Subcutaneous abdominal adipose tissue (tissue), 5 donors: ENCODE measurements at regions not wholly inside any gene's neighbourhood (a gene's known extent, or its start where the extent isn't known, plus 50 kb on each side); places are given as distances from the start of the nearest gene placed in this dataset.

ENCODE experiments used
- H3K27ac ChIP-seq: one replicate; pipeline ENCODE4 v1.7.0; 2013; ENCODE audit warnings: low read depth, mild to moderate bottlenecking, inconsistent platforms, low read length, moderate library complexity
- H3K27me3 ChIP-seq, 5 donors: one replicate each; pipeline ENCODE4 v1.7.0; 2013; ENCODE audit warnings: low read length in 5 of 5, inconsistent platforms in 1 of 5; ENCODE audit not compliant: control insufficient read depth in 5 of 5, insufficient read depth in 4 of 5
- H3K36me3 ChIP-seq, 5 donors: one replicate each; pipeline ENCODE4 v1.7.0; 2013; ENCODE audit warnings: low read length in 5 of 5; ENCODE audit not compliant: control insufficient read depth in 5 of 5, insufficient read depth in 5 of 5
- H3K4me1 ChIP-seq, 5 donors: one replicate each; pipeline ENCODE4 v1.7.0; 2013; ENCODE audit warnings: low read length in 5 of 5, mild to moderate bottlenecking in 3 of 5, moderate library complexity in 1 of 5; ENCODE audit not compliant: control insufficient read depth in 5 of 5, insufficient read depth in 5 of 5
- H3K4me3 ChIP-seq, 5 donors: one replicate each; pipeline ENCODE4 v1.7.0; 2013; ENCODE audit warnings: low read length in 5 of 5, low read depth in 1 of 5
- H3K9ac ChIP-seq, 5 donors: one replicate each; pipeline ENCODE4 v1.7.0; 2013; ENCODE audit warnings: low read length in 5 of 5, mild to moderate bottlenecking in 4 of 5, moderate library complexity in 3 of 5
- H3K9me3 ChIP-seq, 5 donors: one replicate each; pipeline ENCODE4 v1.7.0; 2013; ENCODE audit warnings: low read length in 5 of 5; ENCODE audit not compliant: control insufficient read depth in 5 of 5
- donor health status: healthy.
- donor health status: healthy.
- donor health status: healthy.
- donor health status: healthy.
- donor health status: healthy.

- Histone ChIP-seq H3K27me3 (no peaks in the 10 kb centered on the region), H3K36me3 (no peaks in the 10 kb centered on the region), H3K4me3 (no peak overlapping the region), H3K27ac (no peak overlapping the region), H3K9ac (no peak overlapping the region), H3K9me3 (no peaks in the 10 kb centered on the region), H3K4me1 (peaks cover 0 to 12% (median 7%) of the 10 kb centered on the region in 5 donors)
These were observed 313.6 kb upstream of the NPVF start for GRCh38 chr7:25541877-25542276.

GRCh38 chr7:25543210-25543609 is 314.9 kb upstream of the NPVF start:
- H3K9ac ChIP-seq: no peak overlapping the region

GRCh38 chr7:25543798-25544197 is 315.5 kb upstream of the NPVF start:
- H3K4me3 ChIP-seq: no peak overlapping the region
- H3K4me1 ChIP-seq: peaks cover 0 to 12% (median 7%) of the 10 kb centered on the region in 5 donors
- H3K36me3 ChIP-seq: no peaks in the 10 kb centered on the region
- no peaks in the 10 kb centered on the region for H3K27me3 ChIP-seq
- H3K9ac ChIP-seq: no peak overlapping the region
- no peaks in the 10 kb centered on the region for H3K9me3 ChIP-seq
- no peak overlapping the region for H3K27ac ChIP-seq

More at GRCh38 chr7:25543210-25543609, 314.9 kb upstream of the NPVF start:
- no peaks in the 10 kb centered on the region for H3K27me3 ChIP-seq
- no peak overlapping the region for H3K27ac ChIP-seq
- no peaks in the 10 kb centered on the region for H3K9me3 ChIP-seq
- no peak overlapping the region for H3K4me3 ChIP-seq
- peaks cover 0 to 12% (median 7%) of the 10 kb centered on the region in 5 donors for H3K4me1 ChIP-seq
- H3K36me3 ChIP-seq: no peaks in the 10 kb centered on the region

- Histone ChIP-seq H3K36me3 (no peaks in the 10 kb centered on the region), H3K9ac (no peak overlapping the region), H3K9me3 (no peaks in the 10 kb centered on the region), H3K27ac (no peak overlapping the region), H3K4me1 (peaks cover 0 to 12% (median 7%) of the 10 kb centered on the region in 5 donors), H3K27me3 (no peaks in the 10 kb centered on the region), H3K4me3 (no peak overlapping the region)
These were observed 316.0 kb upstream of the NPVF start for GRCh38 chr7:25544254-25544653.

- Histone ChIP-seq H3K4me1 (peaks cover 0 to 12% (median 7%) of the 10 kb centered on the region in 5 donors), H3K9ac (no peak overlapping the region), H3K27me3 (no peaks in the 10 kb centered on the region), H3K27ac (no peak overlapping the region), H3K36me3 (no peaks in the 10 kb centered on the region), H3K9me3 (no peaks in the 10 kb centered on the region), H3K4me3 (no peak overlapping the region)
These were observed 317.1 kb upstream of the NPVF start for GRCh38 chr7:25545124-25546008.

GRCh38 chr7:25546306-25546705 is 318.0 kb upstream of the NPVF start:
- Histone ChIP-seq H3K27ac (no peak overlapping the region), H3K9me3 (no peaks in the 10 kb centered on the region), H3K4me1 (peaks cover 0 to 12% (median 7%) of the 10 kb centered on the region in 5 donors), H3K9ac (no peak overlapping the region), H3K4me3 (no peak overlapping the region), H3K27me3 (no peaks in the 10 kb centered on the region), H3K36me3 (no peaks in the 10 kb centered on the region)

- Histone ChIP-seq H3K9me3 (no peaks in the 10 kb centered on the region), H3K4me1 (peaks cover 5 to 30% (median 16%) of the 10 kb centered on the region in 5 donors)
These were observed 321.1 kb upstream of the NPVF start for GRCh38 chr7:25549271-25549921.

GRCh38 chr7:25550149-25550548 is 321.9 kb upstream of the NPVF start:
- Histone ChIP-seq H3K36me3 (no peaks in the 10 kb centered on the region), H3K4me1 (peaks cover 5 to 27% (median 15%) of the 10 kb centered on the region in 5 donors), H3K27ac (no peak overlapping the region), H3K4me3 (no peak overlapping the region), H3K27me3 (no peaks in the 10 kb centered on the region), H3K9ac (no peak overlapping the region), H3K9me3 (no peaks in the 10 kb centered on the region)

More at GRCh38 chr7:25549271-25549921, 321.1 kb upstream of the NPVF start:
- Histone ChIP-seq H3K27ac (no peak overlapping the region), H3K9ac (no peak overlapping the region), H3K27me3 (no peaks in the 10 kb centered on the region), H3K4me3 (no peak overlapping the region), H3K36me3 (no peaks in the 10 kb centered on the region)

GRCh38 chr7:25552998-25553397 is 324.7 kb upstream of the NPVF start:
- no peaks in the 10 kb centered on the region for H3K9me3 ChIP-seq
- no peaks in the 10 kb centered on the region for H3K36me3 ChIP-seq
- H3K27ac ChIP-seq: no peak overlapping the region

More at GRCh38 chr7:25552998-25553397, 324.7 kb upstream of the NPVF start:
- Histone ChIP-seq H3K4me1 (peaks cover 5 to 18% (median 10%) of the 10 kb centered on the region in 5 donors), H3K4me3 (no peak overlapping the region), H3K27me3 (no peaks in the 10 kb centered on the region), H3K9ac (no peak overlapping the region)
